HFF-Myc (cell line): ENCODE measurements at regions not wholly inside any gene's neighbourhood (a gene's known extent, or its start where the extent isn't known, plus 50 kb on each side); places are given as distances from the start of the nearest gene placed in this dataset.

ENCODE experiments used
- DNase-seq: peaks from one replicate; pipeline ENCODE4 v3.0.0-alpha.2; 2011; ENCODE audit warnings: low read depth; ENCODE audit errors: extremely low read depth
- H3K4me3 ChIP-seq: replicated peaks from 2 replicates; pipeline ENCODE4 v1.5.1; 2011; ENCODE audit warnings: low read depth, mild to moderate bottlenecking, control low read depth, low read length
- CTCF ChIP-seq: IDR thresholded peaks from 2 replicates; pipeline ENCODE4 v1.5.1; 2012; ENCODE audit warnings: mild to moderate bottlenecking, low read depth, low read length, control low read depth; ENCODE audit errors: missing control alignments

DNA sequence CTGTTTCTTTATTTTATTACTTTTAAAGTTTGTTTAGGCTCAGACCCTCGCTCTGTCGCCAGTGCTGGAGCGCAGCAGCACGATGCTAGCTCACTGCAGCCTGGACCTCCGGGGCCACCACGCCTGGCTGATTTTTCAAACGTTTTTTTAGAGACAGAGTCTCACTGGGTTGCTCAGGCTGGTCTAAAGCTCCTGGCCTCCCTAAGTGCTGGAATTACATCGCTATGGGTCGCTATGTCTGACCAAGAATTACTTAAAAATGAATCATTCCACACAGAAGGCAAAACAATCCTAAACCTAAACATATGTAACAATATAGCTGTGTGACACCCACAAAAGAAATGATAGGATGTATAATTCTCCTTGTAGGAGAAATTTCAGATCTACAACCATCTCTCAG is 86.9 kb upstream of the SIMC1 start:
- no peak for DNase-seq
- no peak overlapping the region for H3K4me3 ChIP-seq
- TF ChIP-seq CTCF = no peak

DNA sequence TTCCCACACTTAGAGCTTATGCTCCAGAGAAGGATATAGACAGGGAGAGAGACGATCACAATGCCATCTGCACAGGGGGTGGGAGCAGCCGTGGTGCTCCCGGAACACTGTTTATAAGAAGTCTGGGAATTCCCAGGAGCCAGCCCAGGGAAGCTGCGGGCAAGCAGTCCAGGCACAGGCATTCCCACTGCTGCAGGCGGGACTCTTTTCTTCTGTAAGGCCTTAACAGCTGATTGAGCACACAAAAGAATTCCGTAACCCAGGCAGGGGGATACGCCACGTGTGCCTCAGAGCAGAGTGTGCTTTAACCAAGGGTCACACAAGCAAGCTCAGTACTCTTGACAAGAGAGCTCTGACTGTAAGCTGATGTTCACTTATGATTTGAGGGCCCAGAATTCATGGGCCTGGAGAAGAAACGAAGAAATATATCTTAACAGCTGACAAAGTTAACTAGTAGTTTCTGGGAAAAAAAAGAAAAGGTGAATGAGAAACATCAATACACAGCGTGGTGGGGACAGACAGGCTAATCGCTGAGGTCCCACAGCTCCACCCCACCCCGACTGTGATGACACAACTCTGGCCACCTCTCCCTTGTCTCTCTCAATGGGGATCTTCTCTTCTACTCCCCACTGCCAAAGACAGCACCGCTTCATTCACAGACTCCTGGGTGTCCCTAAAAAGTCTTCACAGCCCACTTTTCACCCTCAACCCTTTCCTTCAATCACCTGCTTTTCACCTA is 85.9 kb upstream of the SIMC1 start:
- no peak for DNase-seq

GRCh38 chr5:176152930-176153311 is 85.3 kb upstream of the SIMC1 start:
- no peak for TF ChIP-seq CTCF
- no peak for DNase-seq
- H3K4me3 ChIP-seq = no peak overlapping the region

More for the DNA sequence above, 85.9 kb upstream of the SIMC1 start:
- no peak overlapping the region for H3K4me3 ChIP-seq
- TF ChIP-seq CTCF = no peak

DNA sequence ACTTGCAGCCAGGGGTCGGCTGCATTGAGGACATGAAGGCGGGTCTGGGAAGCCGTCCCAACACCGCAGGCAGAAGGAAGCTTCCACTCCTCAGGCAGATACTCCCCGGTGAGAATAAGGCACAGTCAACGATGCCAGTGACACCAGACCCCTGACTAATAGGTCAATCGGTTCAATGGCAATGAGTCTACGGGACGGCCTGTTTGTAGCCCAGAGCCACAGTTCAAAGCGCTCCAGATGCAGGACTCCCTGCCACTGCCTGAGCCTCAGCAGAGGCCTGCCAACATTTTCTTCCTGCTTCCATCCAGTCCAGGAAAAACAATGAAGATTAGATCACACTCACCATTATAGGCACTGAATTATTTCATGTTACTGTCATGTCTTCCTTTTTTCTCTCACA is 84.5 kb upstream of the SIMC1 start:
- DNase-seq = no peak
- no peak for TF ChIP-seq CTCF
- H3K4me3 ChIP-seq = no peak overlapping the region

GRCh38 chr5:176154821-176155220 is 83.4 kb upstream of the SIMC1 start:
- DNase-seq = no peak
- TF ChIP-seq CTCF = no peak
- H3K4me3 ChIP-seq = no peak overlapping the region

DNA sequence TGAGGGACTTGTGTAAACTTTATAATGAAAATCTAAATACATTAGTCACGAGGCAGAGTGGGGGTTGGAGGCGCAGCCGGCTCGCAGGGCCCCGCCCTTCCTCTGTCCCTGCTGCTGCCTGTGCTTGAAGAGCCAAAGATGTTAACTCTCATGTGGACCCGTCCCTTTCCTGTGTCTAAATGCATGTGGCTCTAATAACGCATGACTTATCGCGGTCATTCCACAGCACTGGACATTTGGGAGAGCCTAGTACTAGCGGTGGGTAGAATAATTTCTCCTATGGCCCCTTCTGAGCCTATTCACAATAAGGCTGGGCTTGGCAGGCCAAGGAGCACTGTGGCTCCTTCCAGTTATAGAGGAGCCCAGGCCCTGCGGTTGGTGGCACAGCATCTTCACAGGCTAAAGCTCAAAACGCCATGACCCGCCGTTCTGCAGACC is 82.3 kb upstream of the SIMC1 start:
- no peak for DNase-seq
- no peak overlapping the region for H3K4me3 ChIP-seq
- no peak for TF ChIP-seq CTCF

GRCh38 chr5:176157656-176158055 is 80.6 kb upstream of the SIMC1 start:
- DNase-seq = no peak
- TF ChIP-seq CTCF = no peak
- no peak overlapping the region for H3K4me3 ChIP-seq
